HG02610 (cell line): ENCODE measurements at regions not wholly inside any gene's neighbourhood (a gene's known extent, or its start where the extent isn't known, plus 50 kb on each side); places are given as distances from the start of the nearest gene placed in this dataset.

Experiments used
- ATAC-seq: cut with Tn5 transposase; IDR thresholded peaks from one replicate; pipeline ENCODE4 v1.9.1; 2021; ENCODE audit warnings: mild to moderate bottlenecking, moderate library complexity; ENCODE audit not compliant: unreplicated experiment

- ATAC-seq: no peak
Observed at GRCh38 chr2:5914811-5915611, 222.8 kb downstream of the SOX11 start.

GRCh38 chr2:5915881-5916310 lies 223.7 kb downstream of the SOX11 start:
- ATAC-seq: no peak

- no peak for ATAC-seq
Observed at GRCh38 chr2:5921081-5921642, 229.0 kb downstream of the SOX11 start.

- ATAC-seq: no peak
Observed at GRCh38 chr2:5923957-5924945, 232.1 kb downstream of the SOX11 start.

- no peak for ATAC-seq
Observed at GRCh38 chr2:5925604-5926003, 233.4 kb downstream of the SOX11 start.

GRCh38 chr2:5926871-5927512 lies 234.8 kb downstream of the SOX11 start:
- ATAC-seq: no peak

- no peak for ATAC-seq
Observed at GRCh38 chr2:5932556-5933469, 240.6 kb downstream of the SOX11 start.

GRCh38 chr2:5933669-5934068 lies 241.5 kb downstream of the SOX11 start:
- no peak for ATAC-seq

GRCh38 chr2:5937321-5937720 lies 245.1 kb downstream of the SOX11 start:
- no peak for ATAC-seq

GRCh38 chr2:5937851-5938565 lies 245.8 kb downstream of the SOX11 start:
- no peak for ATAC-seq

GRCh38 chr2:5938566-5938896 lies 246.3 kb downstream of the SOX11 start:
- ATAC-seq: no peak

GRCh38 chr2:5939553-5939952 lies 247.4 kb downstream of the SOX11 start:
- no peak for ATAC-seq

- no peak for ATAC-seq
Observed at GRCh38 chr2:5940596-5941535, 248.7 kb downstream of the SOX11 start.

- no peak for ATAC-seq
Observed at GRCh38 chr2:5942204-5942603, 250.0 kb downstream of the SOX11 start.

GRCh38 chr2:5945742-5946141 lies 253.6 kb downstream of the SOX11 start:
- no peak for ATAC-seq

- ATAC-seq: no peak
Observed at GRCh38 chr2:5946225-5947115, 254.3 kb downstream of the SOX11 start.

GRCh38 chr2:5950736-5951135 lies 258.6 kb downstream of the SOX11 start:
- no peak for ATAC-seq
